GM21737 (cell line): ENCODE measurements at regions not wholly inside any gene's neighbourhood (a gene's known extent, or its start where the extent isn't known, plus 50 kb on each side); places are given as distances from the start of the nearest gene placed in this dataset.

Experiments
- ATAC-seq: cut with Tn5 transposase; IDR thresholded peaks from one replicate; pipeline ENCODE4 v1.9.1; 2021; ENCODE audit warnings: mild to moderate bottlenecking, moderate library complexity; ENCODE audit not compliant: unreplicated experiment

DNA sequence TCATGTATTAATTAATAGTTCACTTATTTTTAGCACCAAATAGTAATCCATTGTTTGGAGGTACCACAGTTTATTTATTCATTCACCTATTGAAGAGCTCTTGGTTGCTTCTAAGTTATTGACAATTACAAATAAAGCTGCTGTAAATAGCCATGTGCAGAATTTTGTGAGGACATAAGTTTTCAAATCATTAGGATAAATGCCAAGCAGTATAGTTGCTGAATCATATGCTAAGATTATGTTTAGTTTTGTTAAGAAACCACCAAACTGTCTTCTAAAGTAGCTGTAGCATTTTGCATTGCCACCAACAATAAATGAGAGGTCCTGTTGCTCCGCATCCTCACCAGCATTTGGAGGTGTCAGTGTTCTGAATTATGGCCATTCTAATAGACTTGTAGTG is 2126.8 kb downstream of the PCDH9 start:
- no peak for ATAC-seq

- no peak for ATAC-seq
Measured at GRCh38 chr13:65095161-65096082, 2134.7 kb downstream of the PCDH9 start.

GRCh38 chr13:65093357-65093756 is 2136.8 kb downstream of the PCDH9 start:
- no peak for ATAC-seq

DNA sequence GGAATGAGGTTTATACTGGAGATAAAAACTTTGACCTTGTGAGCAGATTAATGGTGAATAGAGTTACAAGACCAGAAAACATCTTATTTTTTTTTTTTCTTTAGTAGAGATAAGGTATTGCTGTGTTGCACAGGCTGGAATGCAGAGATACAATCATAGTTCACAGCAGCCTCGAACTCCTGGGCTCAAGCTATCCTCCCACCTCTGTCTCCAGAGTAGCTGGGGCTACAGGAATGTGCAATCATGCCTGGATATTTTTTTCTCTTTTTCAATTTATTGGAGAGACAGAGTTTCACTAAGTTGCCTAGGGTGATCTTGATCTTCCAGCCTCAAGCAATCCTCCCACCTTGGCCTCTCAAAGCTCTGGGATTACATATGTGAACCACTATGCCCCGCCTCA is 2139.1 kb downstream of the PCDH9 start:
- no peak for ATAC-seq

- no peak for ATAC-seq
Measured at GRCh38 chr13:65090186-65090585, 2139.9 kb downstream of the PCDH9 start.

- no peak for ATAC-seq
Measured at GRCh38 chr13:65088906-65089305, 2141.2 kb downstream of the PCDH9 start.

DNA sequence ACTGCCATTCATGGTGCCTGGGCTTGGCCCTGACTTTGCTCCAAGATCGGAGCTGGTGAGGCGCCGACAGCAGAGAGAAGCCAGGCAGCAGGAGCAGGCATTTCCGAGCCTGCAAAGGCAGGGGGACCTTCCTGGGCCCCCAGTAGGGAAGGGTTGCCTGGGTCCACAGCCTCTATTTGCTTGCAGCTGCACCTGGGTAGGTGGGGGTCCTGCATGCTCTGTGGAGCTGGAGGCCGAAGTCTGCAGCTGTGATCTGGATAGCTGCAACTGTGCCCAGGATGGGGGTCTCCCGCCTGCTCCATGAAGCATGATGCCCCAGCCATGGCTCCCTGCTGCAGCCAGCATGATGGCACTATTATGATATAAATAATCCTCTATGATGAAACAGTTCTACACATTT is 2144.2 kb downstream of the PCDH9 start:
- ATAC-seq, result no peak

DNA sequence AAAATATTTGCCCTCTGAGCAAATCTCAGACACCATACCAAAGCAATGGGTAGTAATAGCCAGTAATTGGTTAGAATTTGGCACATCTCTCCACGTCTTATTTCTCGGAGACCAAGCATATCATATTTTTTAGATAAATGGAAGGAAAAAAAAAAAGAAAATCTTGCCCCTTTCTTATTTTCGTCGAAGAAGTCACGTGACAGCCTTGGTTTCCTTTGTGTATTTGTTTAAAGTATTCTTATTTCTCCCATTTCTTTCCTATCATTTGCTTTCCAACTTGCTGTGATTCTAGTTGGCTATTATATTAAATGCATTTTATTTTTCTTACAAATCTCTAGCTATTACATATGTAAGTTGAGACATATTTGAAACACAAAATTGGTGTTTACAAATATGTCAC is 2155.9 kb downstream of the PCDH9 start:
- ATAC-seq, result no peak

DNA sequence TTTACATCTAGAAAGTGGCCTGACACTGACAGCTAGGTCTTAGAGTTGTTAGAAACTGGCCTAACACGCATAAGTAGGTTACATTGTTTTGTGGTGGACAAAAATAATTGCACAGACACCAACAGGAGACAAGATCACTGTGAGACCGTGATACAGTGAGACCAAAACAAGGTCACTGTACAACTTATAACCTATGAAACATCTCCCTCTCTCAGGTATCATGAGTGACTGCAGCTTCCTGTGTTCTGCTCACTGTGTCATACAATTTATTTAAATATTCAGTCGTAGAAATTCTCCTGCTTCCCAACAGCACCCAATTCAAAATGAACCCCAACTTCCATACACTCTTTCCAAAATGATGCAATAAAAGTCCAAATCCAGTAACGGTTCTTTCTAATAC is 2165.2 kb downstream of the PCDH9 start:
- no peak for ATAC-seq

DNA sequence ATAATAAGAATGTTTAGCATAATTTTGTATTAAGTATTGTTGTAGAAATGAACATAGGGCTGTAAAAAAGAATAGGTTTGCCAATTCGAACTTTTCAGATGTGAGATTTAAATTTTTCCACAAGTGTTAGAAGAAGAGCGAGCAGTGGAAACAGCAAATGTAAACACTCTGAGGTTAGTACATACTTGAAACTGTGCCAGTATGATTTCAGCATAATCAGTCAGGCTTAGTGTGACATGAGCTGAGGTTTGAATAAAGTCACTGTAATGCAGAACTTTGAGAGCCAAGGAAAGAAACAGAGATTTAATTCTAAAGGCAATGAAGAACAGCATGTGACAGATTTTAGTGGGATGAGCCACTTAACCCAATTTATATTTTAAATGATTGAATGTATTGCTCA is 2166.4 kb downstream of the PCDH9 start:
- ATAC-seq, result no peak

- no peak for ATAC-seq
Measured at GRCh38 chr13:65057986-65058385, 2172.2 kb downstream of the PCDH9 start.

- ATAC-seq, result no peak
Measured at GRCh38 chr13:65054277-65054676, 2175.9 kb downstream of the PCDH9 start.

DNA sequence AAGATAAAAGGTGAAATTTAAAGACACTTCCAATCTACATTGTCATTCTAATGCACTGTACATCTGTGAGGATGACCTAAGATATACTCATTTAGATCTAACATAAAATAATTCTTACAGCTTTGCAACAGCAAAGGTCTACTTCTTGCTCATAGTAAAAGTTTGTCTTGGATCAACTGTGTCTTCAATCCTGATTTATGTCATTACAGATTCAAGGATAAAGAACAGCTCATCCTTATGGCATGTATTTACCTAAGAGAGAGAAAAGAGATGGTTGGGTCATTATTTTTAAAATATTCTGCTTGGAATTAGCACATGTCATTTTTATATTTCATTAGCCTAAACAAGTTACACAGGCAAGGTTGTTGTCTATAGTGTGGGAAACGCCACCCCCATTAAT is 2193.1 kb downstream of the PCDH9 start:
- no peak for ATAC-seq

DNA sequence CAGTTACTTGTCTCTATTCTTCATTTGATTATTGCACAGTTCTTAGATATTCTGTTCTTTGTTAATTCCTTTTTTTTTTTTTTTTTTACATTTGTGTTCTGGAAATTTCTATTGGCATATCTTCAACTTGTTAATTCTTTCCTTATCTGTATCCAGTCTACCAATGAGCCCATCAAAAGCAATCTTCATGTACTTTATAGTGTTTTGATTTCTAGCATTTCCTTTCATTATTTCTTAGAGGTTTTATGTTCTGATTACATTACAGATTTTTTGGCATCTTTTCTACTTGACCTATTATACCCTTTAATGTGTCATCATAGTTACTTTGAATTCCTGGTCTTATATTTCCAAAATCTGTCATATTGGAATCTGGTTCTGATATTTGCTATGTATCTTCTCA is 2194.8 kb downstream of the PCDH9 start:
- ATAC-seq, result no peak

GRCh38 chr13:65034266-65034665 is 2195.9 kb downstream of the PCDH9 start:
- no peak for ATAC-seq

- no peak for ATAC-seq
Measured at GRCh38 chr13:65032825-65033224, 2197.3 kb downstream of the PCDH9 start.

GRCh38 chr13:65028101-65028500 is 2202.0 kb downstream of the PCDH9 start:
- no peak for ATAC-seq

DNA sequence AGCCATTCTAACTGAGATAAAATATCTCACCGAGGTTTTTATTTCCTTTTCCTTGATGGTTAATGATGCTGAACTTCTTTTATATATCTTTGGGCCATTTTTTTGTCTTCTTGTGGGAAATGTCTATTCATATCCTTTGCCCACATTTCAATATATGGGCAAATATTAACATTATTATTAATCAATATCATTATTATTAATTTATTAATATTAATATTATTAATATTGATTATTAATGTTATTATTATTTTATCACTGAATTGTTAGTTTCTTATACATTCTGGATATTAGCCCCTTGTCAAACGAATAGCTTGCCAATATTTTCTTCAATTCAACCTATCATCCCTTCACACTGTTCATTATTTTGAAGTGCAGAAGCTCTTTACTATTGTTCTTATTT is 2203.6 kb downstream of the PCDH9 start:
- no peak for ATAC-seq

DNA sequence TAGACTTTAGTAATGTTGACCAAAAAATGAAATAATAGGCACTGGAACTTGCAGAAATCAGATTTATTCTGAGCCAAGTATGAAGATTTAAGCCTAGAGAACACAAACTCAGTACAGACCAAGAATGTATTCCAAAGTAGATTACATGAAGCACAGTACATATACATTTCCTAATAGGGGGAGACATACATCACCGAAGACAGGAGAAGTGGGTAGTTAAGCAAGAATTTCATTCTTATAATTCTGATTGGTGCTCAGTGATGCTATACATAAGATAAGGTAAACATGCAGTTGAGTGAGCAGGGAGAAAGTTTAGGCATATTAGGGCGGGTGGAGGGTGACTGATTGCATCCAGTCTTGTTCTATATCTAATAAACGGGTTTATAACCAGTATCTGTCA is 2218.8 kb downstream of the PCDH9 start:
- no peak for ATAC-seq

DNA sequence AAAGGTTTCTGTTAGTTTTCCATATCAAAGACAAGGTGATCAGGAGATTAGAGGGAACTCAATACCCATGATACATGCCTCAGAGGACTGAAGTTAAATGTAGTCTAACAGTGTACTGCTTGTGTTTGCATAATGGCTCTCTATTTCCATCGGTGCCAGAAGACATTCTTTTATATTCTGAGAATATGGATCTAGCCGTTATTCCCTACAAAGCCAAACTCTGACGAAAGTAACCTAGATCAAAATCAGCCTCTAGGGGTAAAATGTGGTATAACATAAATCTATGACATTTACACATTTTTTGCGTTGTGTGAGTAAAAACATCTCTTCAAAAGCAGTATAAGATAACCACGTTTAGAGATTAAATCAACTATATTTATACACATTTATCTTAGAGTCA is 2232.7 kb downstream of the PCDH9 start:
- no peak for ATAC-seq

DNA sequence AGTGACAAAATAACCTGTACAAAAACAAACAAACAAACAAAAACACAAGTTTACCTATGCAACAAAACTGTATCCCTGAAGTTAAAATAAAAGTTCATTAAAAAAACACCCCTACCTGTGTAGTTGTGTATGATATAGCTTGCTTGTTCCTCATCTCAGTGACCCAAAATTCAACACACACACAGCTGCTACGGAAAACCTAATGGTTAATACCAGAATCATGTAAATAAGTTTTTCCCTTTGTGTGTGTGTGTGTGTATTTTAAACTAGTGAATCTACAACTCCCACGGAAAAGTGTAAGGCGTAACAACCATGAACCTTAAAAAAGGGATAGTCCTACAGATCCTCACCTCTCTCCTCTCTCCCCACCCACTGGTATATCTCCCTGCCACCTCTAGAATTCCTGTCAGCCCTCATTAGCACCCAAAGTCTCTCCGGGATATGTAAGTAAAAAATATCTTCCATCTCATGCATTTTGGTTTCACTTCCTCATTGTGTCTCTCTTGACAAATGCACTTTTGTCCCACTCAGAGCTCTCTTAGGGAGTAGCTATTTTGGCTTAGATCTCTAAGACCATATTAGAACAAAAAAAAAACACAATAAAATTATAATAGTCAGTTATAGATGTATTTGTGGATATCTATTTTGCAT is 2236.5 kb downstream of the PCDH9 start:
- ATAC-seq, result no peak

DNA sequence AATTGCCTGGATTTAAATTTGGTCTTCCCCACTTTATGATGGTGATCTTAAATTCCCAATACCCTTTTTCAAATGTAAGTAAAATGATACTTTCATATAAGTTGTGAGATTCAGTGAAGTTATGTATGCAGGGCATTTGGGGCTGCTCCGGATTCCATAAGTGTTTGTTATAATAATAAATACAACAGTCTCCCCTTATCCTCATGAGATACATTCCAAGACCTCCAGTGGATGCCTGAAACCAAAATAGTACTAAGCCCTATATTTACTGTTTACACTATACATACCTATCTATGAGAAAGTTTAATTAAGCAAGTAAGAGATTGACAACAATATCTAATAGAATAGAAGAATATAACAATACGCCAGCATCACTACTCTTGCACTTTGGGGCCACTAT is 2237.8 kb downstream of the PCDH9 start:
- ATAC-seq, result no peak
